HEK293 (cell line): ENCODE measurements at regions not wholly inside any gene's neighbourhood (a gene's known extent, or its start where the extent isn't known, plus 50 kb on each side); places are given as distances from the start of the nearest gene placed in this dataset.

Experiments used
- FEZF1 ChIP-seq: fragments of 450-650 bp; formaldehyde crosslinking; IDR thresholded peaks from 2 replicates; pipeline ENCODE4 v1.5.1; 2016; ENCODE audit warnings: missing biosample characterization, missing genetic modification characterization
- GLI4 ChIP-seq: fragments of 450-650 bp; formaldehyde crosslinking; IDR thresholded peaks from 2 replicates; pipeline ENCODE4 v1.5.1; 2016; ENCODE audit warnings: missing biosample characterization, missing genetic modification characterization
- IKZF3 ChIP-seq: fragments of 450-650 bp; IDR thresholded peaks from 2 replicates; pipeline ENCODE4 v1.5.0; 2018; ENCODE audit warnings: missing biosample characterization, mild to moderate bottlenecking, missing genetic modification characterization, moderate library complexity
- OVOL3 ChIP-seq: fragments of 450-650 bp; formaldehyde crosslinking; IDR thresholded peaks from 2 replicates; pipeline ENCODE4 v1.5.1; 2016; ENCODE audit warnings: missing biosample characterization, missing genetic modification characterization
- TCF7L2 ChIP-seq: IDR thresholded peaks from 2 replicates; pipeline ENCODE4 v1.6.1; 2011; ENCODE audit warnings: low read depth, mild to moderate bottlenecking, inconsistent platforms, low read length, moderate library complexity, borderline replicate concordance
- YY2 ChIP-seq: fragments of 450-650 bp; formaldehyde crosslinking; IDR thresholded peaks from 2 replicates; pipeline ENCODE4 v1.5.1; 2016; ENCODE audit warnings: missing biosample characterization, missing genetic modification characterization
- ZBTB17 ChIP-seq: fragments of 450-650 bp; formaldehyde crosslinking; IDR thresholded peaks from 2 replicates; pipeline ENCODE4 v1.5.1; 2016; ENCODE audit warnings: missing biosample characterization, missing genetic modification characterization
- ZBTB21 ChIP-seq: fragments of 450-650 bp; formaldehyde crosslinking; IDR thresholded peaks from 2 replicates; pipeline ENCODE4 v1.5.1; 2017; ENCODE audit warnings: missing biosample characterization, missing genetic modification characterization
- ZBTB48 ChIP-seq: fragments of 450-650 bp; formaldehyde crosslinking; IDR thresholded peaks from 2 replicates; pipeline ENCODE4 v1.5.1; 2016; ENCODE audit warnings: missing biosample characterization, missing genetic modification characterization
- ZIC2 ChIP-seq: fragments of 450-650 bp; formaldehyde crosslinking; IDR thresholded peaks from 2 replicates; pipeline ENCODE4 v1.5.1; 2016; ENCODE audit warnings: missing biosample characterization, missing genetic modification characterization
- ZNF155 ChIP-seq: fragments of 450-650 bp; formaldehyde crosslinking; IDR thresholded peaks from 2 replicates; pipeline ENCODE4 v1.5.1; 2016; ENCODE audit warnings: missing biosample characterization, missing genetic modification characterization
- ZNF16 ChIP-seq: fragments of 450-650 bp; formaldehyde crosslinking; IDR thresholded peaks from 2 replicates; pipeline ENCODE4 v1.5.1; 2016; ENCODE audit warnings: low read depth, missing biosample characterization, missing genetic modification characterization
- ZNF174 ChIP-seq: fragments of 450-650 bp; formaldehyde crosslinking; IDR thresholded peaks from 2 replicates; pipeline ENCODE4 v1.5.0; 2017; ENCODE audit warnings: missing biosample characterization, mild to moderate bottlenecking, missing genetic modification characterization
- ZNF175 ChIP-seq: fragments of 450-650 bp; formaldehyde crosslinking; IDR thresholded peaks from 2 replicates; pipeline ENCODE4 v1.5.1; 2016; ENCODE audit warnings: missing biosample characterization, missing genetic modification characterization
- ZNF2 ChIP-seq: fragments of 450-650 bp; formaldehyde crosslinking; IDR thresholded peaks from 2 replicates; pipeline ENCODE4 v1.5.1; 2016; ENCODE audit warnings: missing biosample characterization, missing genetic modification characterization
- ZNF223 ChIP-seq: fragments of 450-650 bp; formaldehyde crosslinking; IDR thresholded peaks from 2 replicates; pipeline ENCODE4 v1.5.1; 2016; ENCODE audit warnings: missing biosample characterization, missing genetic modification characterization
- ZNF23 ChIP-seq: fragments of 450-650 bp; formaldehyde crosslinking; IDR thresholded peaks from 2 replicates; pipeline ENCODE4 v1.5.1; 2016; ENCODE audit warnings: missing biosample characterization, missing genetic modification characterization, borderline replicate concordance
- ZNF239 ChIP-seq: fragments of 450-650 bp; formaldehyde crosslinking; IDR thresholded peaks from 2 replicates; pipeline ENCODE4 v1.5.1; 2016; ENCODE audit warnings: missing biosample characterization, missing genetic modification characterization
- ZNF266 ChIP-seq: fragments of 450-650 bp; formaldehyde crosslinking; IDR thresholded peaks from 2 replicates; pipeline ENCODE4 v1.5.1; 2016; ENCODE audit warnings: missing biosample characterization, missing genetic modification characterization, low read depth
- ZNF341 ChIP-seq: fragments of 450-650 bp; formaldehyde crosslinking; IDR thresholded peaks from 2 replicates; pipeline ENCODE4; 2016; ENCODE audit warnings: low read depth, missing biosample characterization, missing genetic modification characterization
- ZNF394 ChIP-seq: fragments of 450-650 bp; formaldehyde crosslinking; IDR thresholded peaks from 2 replicates; pipeline ENCODE4 v1.5.1; 2016; ENCODE audit warnings: missing biosample characterization, missing genetic modification characterization, mild to moderate bottlenecking, moderate library complexity, borderline replicate concordance
- ZNF530 ChIP-seq: fragments of 450-650 bp; formaldehyde crosslinking; IDR thresholded peaks from 2 replicates; pipeline ENCODE4 v1.5.1; 2016; ENCODE audit warnings: low read depth, missing biosample characterization, missing genetic modification characterization
- ZNF548 ChIP-seq: fragments of 450-650 bp; formaldehyde crosslinking; IDR thresholded peaks from 2 replicates; pipeline ENCODE4 v1.5.1; 2016; ENCODE audit warnings: missing biosample characterization, missing genetic modification characterization
- ZNF560 ChIP-seq: fragments of 450-650 bp; formaldehyde crosslinking; IDR thresholded peaks from 2 replicates; pipeline ENCODE4 v1.5.1; 2017; ENCODE audit warnings: missing biosample characterization, missing genetic modification characterization, borderline replicate concordance
- ZNF571 ChIP-seq: fragments of 450-650 bp; formaldehyde crosslinking; IDR thresholded peaks from 2 replicates; pipeline ENCODE4 v1.5.0; 2017; ENCODE audit warnings: missing biosample characterization, missing genetic modification characterization
- ZNF621 ChIP-seq: fragments of 450-650 bp; formaldehyde crosslinking; IDR thresholded peaks from 2 replicates; pipeline ENCODE4 v1.5.1; 2017; ENCODE audit warnings: missing biosample characterization, missing genetic modification characterization
- ZNF658 ChIP-seq: fragments of 450-650 bp; formaldehyde crosslinking; IDR thresholded peaks from 2 replicates; pipeline ENCODE4; 2016; ENCODE audit warnings: missing biosample characterization, missing genetic modification characterization
- ZNF701 ChIP-seq: fragments of 450-650 bp; formaldehyde crosslinking; IDR thresholded peaks from 2 replicates; pipeline ENCODE4 v1.5.1; 2016; ENCODE audit warnings: missing biosample characterization, missing genetic modification characterization
- ZNF747 ChIP-seq: fragments of 450-650 bp; formaldehyde crosslinking; IDR thresholded peaks from 2 replicates; pipeline ENCODE4 v1.5.1; 2016; ENCODE audit warnings: missing biosample characterization, missing genetic modification characterization
- ZNF792 ChIP-seq: fragments of 450-650 bp; formaldehyde crosslinking; IDR thresholded peaks from 2 replicates; pipeline ENCODE4 v1.5.1; 2016; ENCODE audit warnings: missing biosample characterization, missing genetic modification characterization
- ZXDB ChIP-seq: fragments of 450-650 bp; formaldehyde crosslinking; IDR thresholded peaks from 2 replicates; pipeline ENCODE4 v1.5.1; 2016; ENCODE audit warnings: missing biosample characterization, missing genetic modification characterization
- TF ChIP-seq, protein P1 (sequence below): fragments of 450-650 bp; formaldehyde crosslinking; IDR thresholded peaks from 2 replicates; pipeline ENCODE4 v1.5.1; 2016; ENCODE audit warnings: missing biosample characterization, missing genetic modification characterization, low read depth
- TF ChIP-seq, protein P2 (sequence below): fragments of 450-650 bp; formaldehyde crosslinking; IDR thresholded peaks from 2 replicates; pipeline ENCODE4 v1.5.1; 2016; ENCODE audit warnings: missing biosample characterization, missing genetic modification characterization, borderline replicate concordance
- TF ChIP-seq, protein P3 (sequence below): fragments of 450-650 bp; formaldehyde crosslinking; optimal IDR thresholded peaks from 2 replicates; pipeline ENCODE3; 2016; ENCODE audit warnings: missing biosample characterization, mild to moderate bottlenecking, missing genetic modification characterization
- TF ChIP-seq, protein P4 (sequence below): fragments of 450-650 bp; formaldehyde crosslinking; IDR thresholded peaks from 2 replicates; pipeline ENCODE4 v1.5.1; 2016; ENCODE audit warnings: missing biosample characterization, missing genetic modification characterization, low read depth

DNA sequence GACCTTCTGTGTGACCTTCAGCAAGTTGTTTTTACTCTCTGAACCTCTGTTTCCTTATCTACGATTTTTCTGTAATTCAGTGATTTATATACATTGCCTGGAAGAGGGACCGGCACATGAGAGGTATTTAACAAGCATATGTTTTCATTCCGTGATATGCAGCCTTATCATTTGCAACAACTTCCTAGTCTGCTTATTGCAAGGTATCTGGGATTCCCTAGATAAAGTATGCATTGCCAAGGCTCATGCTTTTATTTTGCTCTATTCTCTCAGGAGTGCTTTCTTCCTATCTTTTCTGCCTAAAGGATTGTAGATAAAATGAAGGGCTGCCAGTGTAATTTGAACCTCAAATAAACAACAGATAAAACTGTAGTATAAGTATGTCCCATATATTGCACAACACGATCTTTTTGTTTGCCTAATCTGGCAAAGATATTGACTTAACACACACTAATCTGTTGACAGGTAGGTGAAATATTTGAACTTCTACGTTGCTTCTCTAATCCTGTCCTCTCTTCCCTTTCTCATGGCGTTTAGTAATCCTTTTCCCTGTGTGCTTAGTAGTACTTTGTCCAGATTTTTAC is 377.2 kb upstream of the TNC start (continued):
- TF ChIP-seq ZNF792 (tag by site-specific recombination) = no peak
- TF ChIP-seq ZNF175 (tag by site-specific recombination) = no peak
- TF ChIP-seq, protein P1, sequence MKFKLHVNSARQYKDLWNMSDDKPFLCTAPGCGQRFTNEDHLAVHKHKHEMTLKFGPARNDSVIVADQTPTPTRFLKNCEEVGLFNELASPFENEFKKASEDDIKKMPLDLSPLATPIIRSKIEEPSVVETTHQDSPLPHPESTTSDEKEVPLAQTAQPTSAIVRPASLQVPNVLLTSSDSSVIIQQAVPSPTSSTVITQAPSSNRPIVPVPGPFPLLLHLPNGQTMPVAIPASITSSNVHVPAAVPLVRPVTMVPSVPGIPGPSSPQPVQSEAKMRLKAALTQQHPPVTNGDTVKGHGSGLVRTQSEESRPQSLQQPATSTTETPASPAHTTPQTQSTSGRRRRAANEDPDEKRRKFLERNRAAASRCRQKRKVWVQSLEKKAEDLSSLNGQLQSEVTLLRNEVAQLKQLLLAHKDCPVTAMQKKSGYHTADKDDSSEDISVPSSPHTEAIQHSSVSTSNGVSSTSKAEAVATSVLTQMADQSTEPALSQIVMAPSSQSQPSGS = no peak
- TF ChIP-seq, protein P2, sequence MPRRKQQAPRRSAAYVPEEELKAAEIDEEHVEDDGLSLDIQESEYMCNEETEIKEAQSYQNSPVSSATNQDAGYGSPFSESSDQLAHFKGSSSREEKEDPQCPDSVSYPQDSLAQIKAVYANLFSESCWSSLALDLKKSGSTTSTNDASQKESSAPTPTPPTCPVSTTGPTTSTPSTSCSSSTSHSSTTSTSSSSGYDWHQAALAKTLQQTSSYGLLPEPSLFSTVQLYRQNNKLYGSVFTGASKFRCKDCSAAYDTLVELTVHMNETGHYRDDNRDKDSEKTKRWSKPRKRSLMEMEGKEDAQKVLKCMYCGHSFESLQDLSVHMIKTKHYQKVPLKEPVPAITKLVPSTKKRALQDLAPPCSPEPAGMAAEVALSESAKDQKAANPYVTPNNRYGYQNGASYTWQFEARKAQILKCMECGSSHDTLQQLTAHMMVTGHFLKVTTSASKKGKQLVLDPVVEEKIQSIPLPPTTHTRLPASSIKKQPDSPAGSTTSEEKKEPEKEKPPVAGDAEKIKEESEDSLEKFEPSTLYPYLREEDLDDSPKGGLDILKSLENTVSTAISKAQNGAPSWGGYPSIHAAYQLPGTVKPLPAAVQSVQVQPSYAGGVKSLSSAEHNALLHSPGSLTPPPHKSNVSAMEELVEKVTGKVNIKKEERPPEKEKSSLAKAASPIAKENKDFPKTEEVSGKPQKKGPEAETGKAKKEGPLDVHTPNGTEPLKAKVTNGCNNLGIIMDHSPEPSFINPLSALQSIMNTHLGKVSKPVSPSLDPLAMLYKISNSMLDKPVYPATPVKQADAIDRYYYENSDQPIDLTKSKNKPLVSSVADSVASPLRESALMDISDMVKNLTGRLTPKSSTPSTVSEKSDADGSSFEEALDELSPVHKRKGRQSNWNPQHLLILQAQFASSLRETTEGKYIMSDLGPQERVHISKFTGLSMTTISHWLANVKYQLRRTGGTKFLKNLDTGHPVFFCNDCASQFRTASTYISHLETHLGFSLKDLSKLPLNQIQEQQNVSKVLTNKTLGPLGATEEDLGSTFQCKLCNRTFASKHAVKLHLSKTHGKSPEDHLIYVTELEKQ (tag by site-specific recombination) = no peak
- no peak for TF ChIP-seq ZNF23 (tag by site-specific recombination)
- TF ChIP-seq, protein P3, sequence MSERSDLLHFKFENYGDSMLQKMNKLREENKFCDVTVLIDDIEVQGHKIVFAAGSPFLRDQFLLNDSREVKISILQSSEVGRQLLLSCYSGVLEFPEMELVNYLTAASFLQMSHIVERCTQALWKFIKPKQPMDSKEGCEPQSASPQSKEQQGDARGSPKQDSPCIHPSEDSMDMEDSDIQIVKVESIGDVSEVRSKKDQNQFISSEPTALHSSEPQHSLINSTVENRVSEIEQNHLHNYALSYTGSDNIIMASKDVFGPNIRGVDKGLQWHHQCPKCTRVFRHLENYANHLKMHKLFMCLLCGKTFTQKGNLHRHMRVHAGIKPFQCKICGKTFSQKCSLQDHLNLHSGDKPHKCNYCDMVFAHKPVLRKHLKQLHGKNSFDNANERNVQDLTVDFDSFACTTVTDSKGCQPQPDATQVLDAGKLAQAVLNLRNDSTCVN (tag by site-specific recombination) = no peak
- no peak for TF ChIP-seq ZNF394 (tag by site-specific recombination)
- TF ChIP-seq YY2 = no peak
- TF ChIP-seq OVOL3 (tag by site-specific recombination) = peak; percentile 66; the same call in 1 of the 2 replicates
- no peak for TF ChIP-seq ZNF155
- no peak for TF ChIP-seq ZIC2 (tag by site-specific recombination)
- no peak for TF ChIP-seq ZNF658 (tag by site-specific recombination)
- TF ChIP-seq ZNF174 (tag by site-specific recombination) = no peak
- TF ChIP-seq ZNF341 (tag by site-specific recombination) = no peak
- TF ChIP-seq ZNF701 (tag by site-specific recombination) = no peak
- no peak for TF ChIP-seq ZNF747 (tag by site-specific recombination)
- TF ChIP-seq ZXDB (tag by site-specific recombination) = peak; percentile 84
- TF ChIP-seq ZNF223 (tag by site-specific recombination) = no peak
- no peak for TF ChIP-seq ZNF266 (tag by site-specific recombination)
- no peak for TF ChIP-seq ZNF571 (tag by site-specific recombination)
- TF ChIP-seq ZNF621 (tag by site-specific recombination) = no peak
- peak; percentile 91 for TF ChIP-seq TCF7L2
- TF ChIP-seq ZBTB48 (tag by site-specific recombination) = no peak
- TF ChIP-seq ZBTB21 (tag by site-specific recombination) = no peak
- TF ChIP-seq ZBTB17 = 0 out of 2 replicates have a peak, but pooled peaks have one; percentile 14
- TF ChIP-seq ZNF2 (tag by site-specific recombination) = no peak
- no peak for TF ChIP-seq ZNF16
- no peak for TF ChIP-seq ZNF548 (tag by site-specific recombination)
- TF ChIP-seq FEZF1 (tag by site-specific recombination) = peak; percentile 52
- TF ChIP-seq, protein P4, sequence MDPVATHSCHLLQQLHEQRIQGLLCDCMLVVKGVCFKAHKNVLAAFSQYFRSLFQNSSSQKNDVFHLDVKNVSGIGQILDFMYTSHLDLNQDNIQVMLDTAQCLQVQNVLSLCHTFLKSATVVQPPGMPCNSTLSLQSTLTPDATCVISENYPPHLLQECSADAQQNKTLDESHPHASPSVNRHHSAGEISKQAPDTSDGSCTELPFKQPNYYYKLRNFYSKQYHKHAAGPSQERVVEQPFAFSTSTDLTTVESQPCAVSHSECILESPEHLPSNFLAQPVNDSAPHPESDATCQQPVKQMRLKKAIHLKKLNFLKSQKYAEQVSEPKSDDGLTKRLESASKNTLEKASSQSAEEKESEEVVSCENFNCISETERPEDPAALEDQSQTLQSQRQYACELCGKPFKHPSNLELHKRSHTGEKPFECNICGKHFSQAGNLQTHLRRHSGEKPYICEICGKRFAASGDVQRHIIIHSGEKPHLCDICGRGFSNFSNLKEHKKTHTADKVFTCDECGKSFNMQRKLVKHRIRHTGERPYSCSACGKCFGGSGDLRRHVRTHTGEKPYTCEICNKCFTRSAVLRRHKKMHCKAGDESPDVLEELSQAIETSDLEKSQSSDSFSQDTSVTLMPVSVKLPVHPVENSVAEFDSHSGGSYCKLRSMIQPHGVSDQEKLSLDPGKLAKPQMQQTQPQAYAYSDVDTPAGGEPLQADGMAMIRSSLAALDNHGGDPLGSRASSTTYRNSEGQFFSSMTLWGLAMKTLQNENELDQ (tag by site-specific recombination) = no peak
- no peak for TF ChIP-seq IKZF3 (tag by site-specific recombination)
- TF ChIP-seq ZNF560 (tag by site-specific recombination) = no peak
- no peak for TF ChIP-seq GLI4
- TF ChIP-seq ZNF530 (tag by site-specific recombination) = no peak
- no peak for TF ChIP-seq ZNF239 (tag by site-specific recombination)
